Lung (tissue), 11 donors: ENCODE measurements at regions not wholly inside any gene's neighbourhood (a gene's known extent, or its start where the extent isn't known, plus 50 kb on each side); places are given as distances from the start of the nearest gene placed in this dataset.
"Not testable (repeated sequence)": the region's sequence is repeated elsewhere in the genome, so short reads cannot be mapped to it uniquely, and the experiment has no call there.

ENCODE experiments used
- ATAC-seq: fragments of 200-7000 bp; cut with Tn5 transposase; one replicate; pipeline ENCODE4 v1.9.1; 2020; ENCODE audit warnings: moderate number of reproducible peaks; ENCODE audit not compliant: insufficient read depth, low FRiP score
- DNase-seq, 3 donors: peaks; one replicate each; pipeline ENCODE4 v3.0.0-alpha.2; 2013 to 2017
- H3K27ac ChIP-seq, 2 donors: one replicate each; pipeline ENCODE4 v1.5.1; 2013; ENCODE audit warnings: mild to moderate bottlenecking in 2 of 2, moderate library complexity in 2 of 2, control low read depth in 1 of 2, inconsistent platforms in 1 of 2, low read depth in 1 of 2, low read length in 1 of 2
- H3K27me3 ChIP-seq, 3 donors: one replicate each; pipeline ENCODE4 v1.5.1; 2013; ENCODE audit warnings: low read length in 2 of 3; ENCODE audit not compliant: control insufficient read depth in 3 of 3, insufficient read depth in 3 of 3
- H3K36me3 ChIP-seq, 4 donors: one replicate each; pipeline ENCODE4 v1.5.1; 2013; ENCODE audit warnings: low read length in 4 of 4, mild to moderate bottlenecking in 1 of 4, moderate library complexity in 1 of 4; ENCODE audit not compliant: control insufficient read depth in 4 of 4, insufficient read depth in 4 of 4
- H3K4me1 ChIP-seq, 5 donors: one replicate each; pipeline ENCODE4 v1.5.1; 2013; ENCODE audit warnings: low read length in 5 of 5, mild to moderate bottlenecking in 2 of 5, moderate library complexity in 1 of 5; ENCODE audit not compliant: control insufficient read depth in 5 of 5, insufficient read depth in 5 of 5
- H3K4me3 ChIP-seq: one replicate; pipeline ENCODE4 v1.5.1; 2013; ENCODE audit warnings: mild to moderate bottlenecking, control low read depth, moderate library complexity
- H3K9ac ChIP-seq, 2 donors: one replicate each; pipeline ENCODE4 v1.5.1; 2013; ENCODE audit warnings: low read length in 2 of 2, control low read depth in 1 of 2; ENCODE audit not compliant: insufficient read depth in 1 of 2
- H3K9me3 ChIP-seq, 4 donors: one replicate each; pipeline ENCODE4 v1.5.1; 2013; ENCODE audit warnings: low read length in 3 of 4, mild to moderate bottlenecking in 1 of 4, moderate library complexity in 1 of 4; ENCODE audit not compliant: control insufficient read depth in 4 of 4, insufficient read depth in 3 of 4
- WGBS, 2 donors: extraction: QIAGEN DNeasy Blood & Tissue Kit; methylation state at CpG; one replicate each; pipeline ENCODE4 v1.1.7; 2013; 5-methylcytosine and 5-hydroxymethylcytosine counted together
- TF ChIP-seq, protein P1 (sequence below): IDR thresholded peaks from 2 replicates; pipeline ENCODE4 v1.5.1; 2012; ENCODE audit warnings: mild to moderate bottlenecking; ENCODE audit errors: control extremely low read depth, extremely low read depth
- donor health status: control.
- donor health status: control.
- donor health status: Bipolar disorder and iron deficiency.
- donor health status: healthy.
- donor health status: DM: yes; HTN: yes; CAD: no.

DNA sequence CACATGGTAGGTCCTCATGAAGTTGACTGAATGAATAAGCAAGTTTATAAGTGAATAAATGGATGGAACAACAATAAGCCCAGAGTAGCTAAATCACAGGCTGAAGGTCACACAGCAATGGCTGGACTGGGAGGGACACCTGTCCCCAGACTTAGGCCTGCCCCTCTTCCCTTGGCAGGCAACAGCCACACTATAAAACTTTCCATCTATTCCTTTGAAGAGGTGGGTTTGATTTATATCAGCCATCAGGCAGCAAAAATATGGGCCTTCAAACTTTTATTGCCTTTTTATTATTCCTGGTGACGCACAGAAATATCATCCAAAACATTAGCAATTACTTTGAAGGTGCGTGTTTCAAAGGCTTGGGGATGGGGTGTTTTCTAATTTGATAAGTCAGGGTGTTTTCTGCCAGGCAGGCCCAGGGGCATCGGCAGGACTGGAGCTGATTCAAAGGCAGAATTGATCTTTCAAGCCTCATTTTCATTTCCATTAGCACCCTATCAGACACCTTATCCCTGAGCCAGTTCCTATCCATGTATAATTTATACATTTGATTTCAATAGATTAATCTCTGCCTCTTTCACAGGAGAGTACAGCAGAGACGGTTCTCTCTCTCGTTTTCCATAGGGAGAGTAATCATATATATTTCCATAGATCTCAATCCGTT, 67.2 kb upstream of the LYRM9 start:
- H3K36me3 ChIP-seq, result no peaks in the 10 kb centered on the region
- WGBS, 2 donors, result 78 to 88% methylated on average over 6 of the region's 6 CpGs
- H3K9me3 ChIP-seq, result peaks cover 0 to under 1% (median 0%) of the 10 kb centered on the region in 4 donors
- DNase-seq (no peak), ATAC-seq (no peak)
- no peak overlapping the region for H3K4me3 ChIP-seq
- H3K4me1 ChIP-seq, result peaks cover 0 to 8% (median 0%) of the 10 kb centered on the region in 5 donors
- no peak overlapping the region for H3K27ac ChIP-seq
- TF ChIP-seq, protein P1, sequence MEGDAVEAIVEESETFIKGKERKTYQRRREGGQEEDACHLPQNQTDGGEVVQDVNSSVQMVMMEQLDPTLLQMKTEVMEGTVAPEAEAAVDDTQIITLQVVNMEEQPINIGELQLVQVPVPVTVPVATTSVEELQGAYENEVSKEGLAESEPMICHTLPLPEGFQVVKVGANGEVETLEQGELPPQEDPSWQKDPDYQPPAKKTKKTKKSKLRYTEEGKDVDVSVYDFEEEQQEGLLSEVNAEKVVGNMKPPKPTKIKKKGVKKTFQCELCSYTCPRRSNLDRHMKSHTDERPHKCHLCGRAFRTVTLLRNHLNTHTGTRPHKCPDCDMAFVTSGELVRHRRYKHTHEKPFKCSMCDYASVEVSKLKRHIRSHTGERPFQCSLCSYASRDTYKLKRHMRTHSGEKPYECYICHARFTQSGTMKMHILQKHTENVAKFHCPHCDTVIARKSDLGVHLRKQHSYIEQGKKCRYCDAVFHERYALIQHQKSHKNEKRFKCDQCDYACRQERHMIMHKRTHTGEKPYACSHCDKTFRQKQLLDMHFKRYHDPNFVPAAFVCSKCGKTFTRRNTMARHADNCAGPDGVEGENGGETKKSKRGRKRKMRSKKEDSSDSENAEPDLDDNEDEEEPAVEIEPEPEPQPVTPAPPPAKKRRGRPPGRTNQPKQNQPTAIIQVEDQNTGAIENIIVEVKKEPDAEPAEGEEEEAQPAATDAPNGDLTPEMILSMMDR, result no peak
- H3K9ac ChIP-seq, result no peak overlapping the region
- no peaks in the 10 kb centered on the region for H3K27me3 ChIP-seq

DNA sequence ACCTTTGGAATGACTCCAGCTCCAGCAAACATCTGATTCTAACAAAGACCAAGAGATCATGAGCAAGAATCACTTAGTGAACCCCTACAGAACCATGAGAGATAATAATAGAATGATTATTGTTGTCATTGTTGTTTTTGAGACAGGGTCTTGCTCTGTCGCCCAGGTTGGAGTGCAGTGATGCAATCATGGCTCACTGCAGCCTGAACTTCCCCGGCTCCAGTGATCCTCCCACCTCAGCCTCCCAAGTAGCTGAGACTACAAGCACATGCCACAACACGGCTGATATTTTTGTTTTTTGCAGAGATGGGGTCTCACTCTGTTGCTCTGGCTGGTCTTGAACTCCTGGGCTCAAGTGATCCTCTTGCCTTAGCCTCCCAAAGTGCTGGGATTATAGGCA, 69.4 kb upstream of the LYRM9 start:
- H3K27me3 ChIP-seq, H3K36me3 ChIP-seq, ATAC-seq, H3K4me1 ChIP-seq, DNase-seq, H3K4me3 ChIP-seq, H3K9me3 ChIP-seq, H3K27ac ChIP-seq, H3K9ac ChIP-seq: not testable (repeated sequence)
- WGBS, 2 donors, result 85 to 87% methylated on average over 3 of the region's 3 CpGs

DNA sequence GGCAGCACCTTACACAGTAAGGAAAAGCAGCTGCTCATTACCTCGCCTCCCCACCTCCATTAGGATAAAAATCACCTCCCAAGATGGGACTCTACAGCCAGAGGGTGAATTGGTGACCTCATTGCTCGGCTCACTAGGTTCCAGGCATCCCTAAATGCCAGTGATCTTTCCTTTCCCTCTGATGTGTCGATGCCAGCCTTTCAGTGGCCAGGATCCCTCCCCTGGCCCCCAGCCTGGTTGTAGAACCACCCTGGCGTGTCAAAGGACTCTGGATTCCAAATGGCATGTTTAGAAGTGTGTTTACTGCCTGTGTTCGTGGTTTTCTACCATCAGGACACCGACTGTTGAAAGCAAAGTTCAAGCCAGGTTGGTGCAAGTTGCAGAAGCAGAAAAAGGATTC, 72.1 kb upstream of the LYRM9 start:
- Histone ChIP-seq H3K27me3 (no peaks in the 10 kb centered on the region), H3K4me3 (no peak overlapping the region), H3K4me1 (no peaks in the 10 kb centered on the region), H3K9ac (no peak overlapping the region), H3K9me3 (peaks cover 0 to 2% (median 0%) of the 10 kb centered on the region in 4 donors), H3K36me3 (no peaks in the 10 kb centered on the region), H3K27ac (no peak overlapping the region)
- WGBS, 2 donors, result 83 to 84% methylated on average over 6 of the region's 6 CpGs
- no peak for ATAC-seq
- DNase-seq, result no peak
- TF ChIP-seq, protein P1, result no peak

DNA sequence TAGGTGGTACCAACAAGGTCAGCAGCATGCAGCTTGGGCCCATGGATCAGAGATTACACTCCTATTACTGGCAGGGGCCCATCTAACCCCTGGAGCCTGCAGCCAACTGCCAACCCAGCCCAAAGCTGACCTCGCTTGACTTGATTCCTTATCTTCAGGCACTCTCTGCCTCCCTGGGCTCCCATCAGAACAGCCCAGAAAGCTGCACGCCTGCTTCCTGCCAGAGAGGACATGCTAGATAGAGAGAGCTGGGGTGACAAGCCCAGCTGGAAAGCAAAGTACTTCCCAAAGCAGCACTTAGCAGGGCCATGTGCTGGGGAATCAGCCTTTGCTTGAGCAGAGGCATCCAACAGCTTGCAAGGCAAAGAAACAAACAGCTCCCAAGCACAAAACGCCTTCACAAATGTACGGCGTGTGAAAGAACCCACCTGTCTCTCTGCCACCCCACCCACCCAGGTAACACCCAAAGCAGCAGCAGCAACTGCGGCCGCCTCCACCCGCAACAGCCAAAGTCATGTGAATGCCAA, 74.2 kb upstream of the NLK start:
- Histone ChIP-seq H3K36me3 (no peaks in the 10 kb centered on the region), H3K27ac (no peak overlapping the region), H3K9ac (no peak overlapping the region), H3K4me1 (no peaks in the 10 kb centered on the region), H3K9me3 (peaks cover 0 to 2% (median 0%) of the 10 kb centered on the region in 4 donors), H3K4me3 (no peak overlapping the region), H3K27me3 (no peaks in the 10 kb centered on the region)
- 85 to 91% methylated on average over 8 of the region's 8 CpGs for WGBS, 2 donors
- DNase-seq (no peak), ATAC-seq (no peak)
- TF ChIP-seq, protein P1, result no peak
